H1 (cell line): ENCODE measurements at regions not wholly inside any gene's neighbourhood (a gene's known extent, or its start where the extent isn't known, plus 50 kb on each side); places are given as distances from the start of the nearest gene placed in this dataset.

Experiments
- CTCF ChIA-PET: fragments of 300-600 bp; sonication (Branson Sonifier 250); formaldehyde crosslinking; loops from one replicate; lab custom pipeline; 2021; ENCODE audit not compliant: partially characterized antibody; lab: Charles Lee
- POLR2A ChIA-PET: fragments of 300-600 bp; sonication (Branson Sonifier 250); formaldehyde crosslinking; loops from one replicate; lab custom pipeline; 2021; ENCODE audit warnings: inconsistent platforms; ENCODE audit not compliant: partially characterized antibody; lab: Charles Lee
- DNase-seq, 2 experiments: peaks; one replicate each; pipeline versions ENCODE4 v3.0.0 to v3.0.0-alpha.2; 2010 to 2022; ENCODE audit warnings: low spot score in 2 of 2, low read depth in 1 of 2, mixed read lengths in 1 of 2
- FAIRE-seq: peaks from 2 replicates; lab custom pipeline; 2011; peaks lifted over from hg19 to GRCh38; lab: Jason Lieb, UNC
- H2AFZ ChIP-seq: 2 replicates; pipeline ENCODE4 v1.8.1; 2012; ENCODE audit warnings: low read length, inconsistent platforms
- H2AK5ac ChIP-seq: 2 replicates; pipeline ENCODE4 v1.6.1; 2013; ENCODE audit warnings: low read depth, low read length
- H2BK120ac ChIP-seq: replicated peaks from 2 replicates; pipeline ENCODE3; 2013; ENCODE audit warnings: low read depth, low read length, inconsistent platforms
- H2BK12ac ChIP-seq: 2 replicates; pipeline ENCODE4 v1.6.1; 2013; ENCODE audit warnings: low read depth, low read length
- H2BK15ac ChIP-seq: 2 replicates; pipeline ENCODE4 v1.6.1; 2013; ENCODE audit warnings: low read length
- H2BK20ac ChIP-seq: 2 replicates; pipeline ENCODE4 v1.6.1; 2013; ENCODE audit warnings: low read length
- H2BK5ac ChIP-seq: 2 replicates; pipeline ENCODE4 v1.6.1; 2013; ENCODE audit warnings: low read depth, low read length
- H3K14ac ChIP-seq: 2 replicates; pipeline ENCODE4 v1.6.1; 2013; ENCODE audit warnings: inconsistent platforms; ENCODE audit not compliant: insufficient read length
- H3K18ac ChIP-seq: 2 replicates; pipeline ENCODE4 v1.6.1; 2013; ENCODE audit warnings: low read length; ENCODE audit errors: extremely low read depth
- H3K23ac ChIP-seq: 2 replicates; pipeline ENCODE4 v1.6.1; 2013; ENCODE audit warnings: inconsistent platforms; ENCODE audit not compliant: insufficient read length
- H3K23me2 ChIP-seq: 2 replicates; pipeline ENCODE4 v1.6.1; 2013; ENCODE audit warnings: low read depth, low read length
- H3K27ac ChIP-seq: 2 replicates; pipeline ENCODE4 v1.6.1; 2011; ENCODE audit warnings: low read depth, low read length, inconsistent platforms
- H3K27me3 ChIP-seq, 4 experiments: replicated peaks in 1 of 4; 1 replicate in 1 of 4; 2 replicates in 3 of 4; pipeline versions ENCODE4 v1.6.1 to v1.8.1; 2011 to 2013; ENCODE audit warnings: low read length in 3 of 4, mild to moderate bottlenecking in 3 of 4, inconsistent platforms in 2 of 4, mixed read lengths in 2 of 4, moderate library complexity in 1 of 4; ENCODE audit not compliant: control insufficient read depth in 3 of 4, insufficient read depth in 3 of 4; ENCODE audit errors: extremely low read depth in 1 of 4
- H3K36me3 ChIP-seq, 4 experiments: 2 replicates each; pipeline versions ENCODE4 v1.6.1 to v1.8.1; 2011 to 2013; ENCODE audit warnings: mild to moderate bottlenecking in 4 of 4, low read length in 3 of 4, moderate library complexity in 2 of 4, control low read depth in 1 of 4, inconsistent platforms in 1 of 4; ENCODE audit not compliant: insufficient read depth in 4 of 4, control insufficient read depth in 2 of 4
- H3K4ac ChIP-seq: replicated peaks from 2 replicates; pipeline ENCODE3; 2013; ENCODE audit warnings: low read length, low read depth, mixed read lengths, inconsistent platforms; ENCODE audit not compliant: insufficient read length
- H3K4me1 ChIP-seq, 4 experiments: replicated peaks in 1 of 4; 1 replicate in 1 of 4; 2 replicates in 3 of 4; pipeline versions ENCODE4 v1.6.1 to v1.8.1; 2011 to 2013; ENCODE audit warnings: low read length in 3 of 4, inconsistent platforms in 2 of 4, mixed read lengths in 1 of 4; ENCODE audit not compliant: insufficient read depth in 4 of 4, control insufficient read depth in 3 of 4
- H3K4me2 ChIP-seq, 2 experiments: 2 replicates each; pipeline versions ENCODE4 v1.6.1 to v1.8.1; 2011 to 2013; ENCODE audit warnings: low read depth in 2 of 2, low read length in 2 of 2, control low read depth in 1 of 2, inconsistent platforms in 1 of 2, mild to moderate bottlenecking in 1 of 2; ENCODE audit not compliant: insufficient read depth in 1 of 2
- H3K4me3 ChIP-seq, 4 experiments: fragments of 200-600, 300-600 bp in 1 of 4; sonication (generic), shearing (Covaris generic), sonication (Bioruptor Twin) in 1 of 4; 2 replicates each; pipeline versions ENCODE4 v1.5.1 to v1.8.1; 2011 to 2016; ENCODE audit warnings: low read length in 4 of 4, low read depth in 3 of 4, control low read depth in 2 of 4, inconsistent platforms in 2 of 4, mild to moderate bottlenecking in 2 of 4, mixed read lengths in 1 of 4, moderate library complexity in 1 of 4; ENCODE audit not compliant: insufficient read depth in 2 of 4; ENCODE audit errors: extremely low read depth in 1 of 4
- H3K56ac ChIP-seq: replicated peaks from 2 replicates; pipeline ENCODE3; 2013; ENCODE audit warnings: low read depth, mild to moderate bottlenecking, mixed read lengths, low read length, inconsistent platforms; ENCODE audit not compliant: insufficient read length
- H3K79me1 ChIP-seq: 2 replicates; pipeline ENCODE4 v1.6.1; 2013; ENCODE audit warnings: low read depth, low read length, control low read depth
- H3K79me2 ChIP-seq, 2 experiments: 2 replicates each; pipeline versions ENCODE4 v1.6.1 to v1.8.1; 2012 to 2013; ENCODE audit warnings: low read length in 2 of 2, mild to moderate bottlenecking in 2 of 2, inconsistent platforms in 1 of 2; ENCODE audit not compliant: insufficient read depth in 2 of 2, control insufficient read depth in 1 of 2
- H3K9ac ChIP-seq, 4 experiments: replicated peaks in 1 of 4; 1 replicate in 1 of 4; 2 replicates in 3 of 4; pipeline versions ENCODE4 v1.6.1 to v1.8.1; 2011 to 2013; ENCODE audit warnings: low read depth in 3 of 4, low read length in 3 of 4, control low read depth in 2 of 4, mild to moderate bottlenecking in 2 of 4, moderate library complexity in 2 of 4, inconsistent platforms in 1 of 4; ENCODE audit errors: extremely low read depth in 1 of 4
- H3K9me3 ChIP-seq, 2 experiments: 2 replicates each; pipeline versions ENCODE4 v1.6.1 to v1.8.1; 2012 to 2013; ENCODE audit warnings: mild to moderate bottlenecking in 2 of 2, moderate library complexity in 2 of 2, control low read depth in 1 of 2, inconsistent platforms in 1 of 2, low read depth in 1 of 2, low read length in 1 of 2, mixed read lengths in 1 of 2; ENCODE audit not compliant: insufficient read depth in 2 of 2
- H4K20me1 ChIP-seq, 2 experiments: replicated peaks in 1 of 2; 2 replicates each; pipeline versions ENCODE3 to v1.8.1; 2011 to 2013; ENCODE audit warnings: inconsistent platforms in 2 of 2, low read length in 2 of 2, mild to moderate bottlenecking in 1 of 2; ENCODE audit not compliant: insufficient read depth in 2 of 2, control insufficient read depth in 1 of 2
- H4K5ac ChIP-seq: 2 replicates; pipeline ENCODE4 v1.6.1; 2013; ENCODE audit warnings: low read length, low read depth, mixed read lengths, inconsistent platforms; ENCODE audit not compliant: insufficient read length
- H4K8ac ChIP-seq: 2 replicates; pipeline ENCODE4 v1.8.0; 2013; ENCODE audit warnings: mild to moderate bottlenecking, moderate library complexity, low read length, inconsistent platforms; ENCODE audit not compliant: insufficient read depth; ENCODE audit errors: extremely low read depth
- H4K91ac ChIP-seq: replicated peaks from 2 replicates; pipeline ENCODE3; 2013; ENCODE audit warnings: low read length, mixed read lengths, inconsistent platforms; ENCODE audit not compliant: insufficient read length
- CHD2 ChIP-seq: IDR thresholded peaks from 2 replicates; pipeline ENCODE4 v1.6.1; 2012; ENCODE audit warnings: low read length, improper control_type of control experiment
- HDAC6 ChIP-seq: IDR thresholded peaks from one replicate; pipeline ENCODE4 v1.7.1; 2012; ENCODE audit warnings: low read depth, mild to moderate bottlenecking, inconsistent platforms, low read length, moderate library complexity
- JUND ChIP-seq: IDR thresholded peaks from 2 replicates; pipeline ENCODE4 v1.6.1; 2011; ENCODE audit warnings: mild to moderate bottlenecking, improper control_type of control experiment, low read length
- NANOG ChIP-seq: IDR thresholded peaks from 2 replicates; pipeline ENCODE4 v1.6.1; 2011; ENCODE audit warnings: low read length, low read depth, mild to moderate bottlenecking, inconsistent platforms; ENCODE audit not compliant: insufficient read depth, poor library complexity, severe bottlenecking
- TEAD4 ChIP-seq: IDR thresholded peaks from 2 replicates; pipeline ENCODE4 v1.6.1; 2012; ENCODE audit warnings: low read depth, low read length, inconsistent platforms, mixed read lengths
- WGBS, 2 experiments: shearing (Covaris generic) in 1 of 2; methylation state at CpG; one replicate each; pipeline versions ENCODE4 v1.1.6 to v1.1.7; 2013 to 2015; ENCODE audit warnings: low lambda C conversion rate in 2 of 2, mixed read lengths in 2 of 2, inconsistent platforms in 1 of 2, low coverage in 1 of 2, missing lambda C conversion rate in 1 of 2; ENCODE audit not compliant: insufficient replicate concordance in 2 of 2, insufficient coverage in 1 of 2, insufficient read length in 1 of 2; ENCODE audit errors: extremely low coverage in 1 of 2, missing lambda C conversion rate in 1 of 2; 5-methylcytosine and 5-hydroxymethylcytosine counted together
- TF ChIP-seq, protein P1 (sequence below): IDR thresholded peaks from 2 replicates; pipeline ENCODE4 v1.6.1; 2011; ENCODE audit warnings: low read depth, mild to moderate bottlenecking, low read length; ENCODE audit not compliant: insufficient read depth

DNA sequence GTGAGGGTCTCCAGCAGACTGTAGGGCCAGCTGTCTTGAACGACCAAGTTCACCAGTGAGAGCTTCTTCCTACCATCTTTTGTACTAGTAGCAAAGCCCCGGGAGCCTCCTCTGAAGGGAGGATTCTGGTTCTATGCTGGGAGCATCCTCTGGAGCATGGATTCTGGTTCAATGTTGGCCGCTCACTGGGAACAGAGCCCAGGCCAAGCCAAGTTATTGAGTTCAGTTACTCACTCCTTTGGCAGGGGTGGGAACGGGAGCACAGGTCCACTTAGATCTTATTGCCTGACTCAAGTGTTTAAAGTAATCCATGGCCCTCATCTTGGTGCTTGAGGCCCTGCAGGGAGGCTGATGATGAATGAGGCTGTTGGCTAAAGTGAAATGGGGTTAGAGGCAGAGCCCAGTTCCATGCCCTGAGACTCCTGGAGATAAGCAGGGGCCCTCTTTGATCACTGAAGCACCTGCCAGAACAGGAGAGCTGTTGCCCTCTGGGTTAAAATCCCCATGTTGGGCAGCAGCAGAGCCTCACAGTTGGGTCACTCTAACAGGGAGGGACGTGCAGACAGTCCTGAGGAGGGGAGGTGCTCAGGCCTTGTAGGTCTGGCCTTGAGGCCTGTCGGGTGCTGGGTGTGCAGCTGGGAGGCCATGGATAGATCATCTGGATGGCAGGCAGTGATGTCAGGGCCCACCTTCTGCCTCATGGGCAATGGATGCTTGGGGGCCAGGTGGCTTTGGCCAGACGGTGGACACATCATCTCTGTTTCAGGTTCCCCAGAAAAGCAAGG lies 98.3 kb upstream of the SYNDIG1 start:
- H3K9me3 ChIP-seq: no peaks in the 10 kb centered on the region
- H3K4me2 ChIP-seq: no peak overlapping the region
- ChIA-PET POLR2A (interaction anchor here (1.1 kb wide), 1 partner anchor 41 kb away, joined by 4 read pairs; no protein-coding TSS in a partner anchor), CTCF (interaction anchor here (0.6 kb wide), 1 partner anchor 159 kb away, joined by 4 read pairs; no protein-coding TSS in a partner anchor)
- no peak overlapping the region for H3K23ac ChIP-seq
- no peaks in the 10 kb centered on the region for H3K23me2 ChIP-seq
- H3K14ac ChIP-seq: no peak overlapping the region
- 84% methylated on average over 7 of the region's 7 CpGs; no CpG with 5 or more reads in 1 of the 2 experiments for WGBS, 2 experiments
- no peak overlapping the region for H3K27ac ChIP-seq
- H3K9ac ChIP-seq: no peak overlapping the region
- no peak overlapping the region for H3K4me3 ChIP-seq
- no peaks in the 10 kb centered on the region for H3K79me2 ChIP-seq
- no peak overlapping the region for H2BK12ac ChIP-seq
- no peak overlapping the region for H4K5ac ChIP-seq
- no peak overlapping the region for H3K18ac ChIP-seq
- H4K20me1 ChIP-seq: no peaks in the 10 kb centered on the region
- FAIRE-seq: no peak
- H3K4ac ChIP-seq: no peak overlapping the region
- no peak overlapping the region for H2BK120ac ChIP-seq
- TF ChIP-seq JUND: no peak
- TF ChIP-seq, protein P1, sequence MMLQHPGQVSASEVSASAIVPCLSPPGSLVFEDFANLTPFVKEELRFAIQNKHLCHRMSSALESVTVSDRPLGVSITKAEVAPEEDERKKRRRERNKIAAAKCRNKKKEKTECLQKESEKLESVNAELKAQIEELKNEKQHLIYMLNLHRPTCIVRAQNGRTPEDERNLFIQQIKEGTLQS: no peak
- no peak for TF ChIP-seq HDAC6
- no peak for TF ChIP-seq TEAD4
- TF ChIP-seq NANOG: no peak
- no peak for TF ChIP-seq CHD2
- TF ChIP-seq, all 59 proteins: peak for 0
- Histone ChIP-seq H3K27me3 (no peaks in the 10 kb centered on the region), H2BK15ac (no peak overlapping the region), H2AFZ (no peak overlapping the region), H4K91ac (no peak overlapping the region), H2AK5ac (no peak overlapping the region), H2BK5ac (no peak overlapping the region), H4K8ac (no peak overlapping the region), H3K4me1 (peaks cover 0 to 3% (median under 1%) of the 10 kb centered on the region in 4 experiments; a peak in 1 of 7 replicates), H2BK20ac (no peak overlapping the region), H3K56ac (no peak overlapping the region), H3K36me3 (no peaks in the 10 kb centered on the region), H3K79me1 (no peaks in the 10 kb centered on the region)
- no peak for DNase-seq
